Natural killer cell (primary cell): ENCODE measurements at regions not wholly inside any gene's neighbourhood (a gene's known extent, or its start where the extent isn't known, plus 50 kb on each side); places are given as distances from the start of the nearest gene placed in this dataset.

Source experiments
- ATAC-seq, 3 donors: fragments of 150-1000 bp in 2 of 3; fragments of 200-7000 bp in 1 of 3; cut with Tn5 transposase; 1 replicate in 1 of 3; 2 replicates in 2 of 3; pipeline ENCODE4 v1.10.0; 2021; ENCODE audit warnings: mild to moderate bottlenecking in 2 of 3, moderate library complexity in 2 of 3
- DNase-seq, 2 donors: peaks; one replicate each; pipeline versions ENCODE4 v3.0.0 to v3.0.0-alpha.2; 2013 to 2021; ENCODE audit warnings: mixed read lengths in 1 of 2
- H3K27ac ChIP-seq: one replicate; pipeline ENCODE4 v1.5.1; 2013; ENCODE audit warnings: mild to moderate bottlenecking, low read length
- H3K27me3 ChIP-seq: one replicate; pipeline ENCODE4 v1.6.1; 2013; ENCODE audit warnings: low read length; ENCODE audit not compliant: control insufficient read depth, insufficient read depth
- H3K36me3 ChIP-seq: one replicate; pipeline ENCODE4 v1.6.1; 2013; ENCODE audit warnings: low read length; ENCODE audit not compliant: control insufficient read depth, insufficient read depth
- H3K4me1 ChIP-seq: one replicate; pipeline ENCODE4 v1.6.1; 2013; ENCODE audit warnings: low read length; ENCODE audit not compliant: control insufficient read depth, insufficient read depth
- H3K4me3 ChIP-seq: one replicate; pipeline ENCODE4 v1.5.1; 2013; ENCODE audit warnings: low read length
- H3K9me3 ChIP-seq: one replicate; pipeline ENCODE4 v1.6.1; 2013; ENCODE audit warnings: low read length; ENCODE audit not compliant: control insufficient read depth, insufficient read depth
- H3K27ac Mint-ChIP-seq, 2 donors: one replicate each; pipeline ENCODE4 v1.8.0; 2022; ENCODE audit warnings: mild to moderate bottlenecking in 2 of 2, mixed read lengths in 2 of 2, moderate library complexity in 1 of 2
- H3K27me3 Mint-ChIP-seq, 2 donors: one replicate each; pipeline ENCODE4 v1.8.0; 2022; ENCODE audit warnings: low read depth in 2 of 2, mixed read lengths in 2 of 2
- H3K36me3 Mint-ChIP-seq: one replicate; pipeline ENCODE4 v1.8.0; 2022; ENCODE audit warnings: mixed read lengths
- H3K4me1 Mint-ChIP-seq, 2 donors: one replicate each; pipeline ENCODE4 v1.8.0; 2022; ENCODE audit warnings: mixed read lengths in 2 of 2
- H3K4me3 Mint-ChIP-seq: one replicate; pipeline ENCODE4 v1.8.0; 2022; ENCODE audit warnings: mild to moderate bottlenecking, moderate library complexity, mixed read lengths
- H3K9me3 Mint-ChIP-seq, 2 donors: one replicate each; pipeline ENCODE4 v1.8.0; 2022; ENCODE audit warnings: mixed read lengths in 2 of 2
- CTCF ChIP-seq: fragments of 200-600 bp; IDR thresholded peaks from one replicate; pipeline ENCODE4 v1.8.0; 2022; ENCODE audit warnings: antibody characterized with exemption
- WGBS: methylation state at CpG from one replicate; pipeline ENCODE4 v1.1.7; 2013; ENCODE audit warnings: missing lambda C conversion rate; ENCODE audit not compliant: insufficient coverage; 5-methylcytosine and 5-hydroxymethylcytosine counted together
- intact Hi-C: fragments of 100-400 bp; cut with micrococcal nuclease; formaldehyde crosslinking; loops from one replicate; pipeline ENCODE4 v1.14.2; 2022

- intact Hi-C loops = no loop called here
- no peaks in the 10 kb centered on the region for H3K36me3 ChIP-seq
- 70% methylated on average over 2 of the region's 3 CpGs for WGBS
- Mint-ChIP-seq H3K9me3 (peaks cover 7 to 9% of the 10 kb centered on the region in 2 donors), H3K4me3 (no peak overlapping the region), H3K27ac (no peak overlapping the region), H3K4me1 (no peaks in the 10 kb centered on the region), H3K27me3 (no peaks in the 10 kb centered on the region), H3K36me3 (no peaks in the 10 kb centered on the region)
- no peak overlapping the region for H3K4me3 ChIP-seq
- H3K9me3 ChIP-seq = no peaks in the 10 kb centered on the region
- ATAC-seq (no peak), DNase-seq (no peak)
- no peaks in the 10 kb centered on the region for H3K4me1 ChIP-seq
- H3K27ac ChIP-seq = no peak overlapping the region
- TF ChIP-seq CTCF = no peak
- H3K27me3 ChIP-seq = no peaks in the 10 kb centered on the region
These were observed 882.7 kb upstream of the PCDH10 start for GRCh38 chr4:132266374-132266773.

GRCh38 chr4:132267321-132267720 is 881.8 kb upstream of the PCDH10 start:
- ATAC-seq (no peak), DNase-seq (no peak)
- no peaks in the 10 kb centered on the region for H3K36me3 ChIP-seq
- no peaks in the 10 kb centered on the region for H3K27me3 ChIP-seq
- no peak for TF ChIP-seq CTCF
- H3K9me3 ChIP-seq = no peaks in the 10 kb centered on the region
- 77% methylated on average over 2 of the region's 2 CpGs for whole genome bisulfite sequencing
- Mint-ChIP-seq H3K4me1 (no peaks in the 10 kb centered on the region), H3K4me3 (no peak overlapping the region), H3K9me3 (peaks cover 7 to 9% of the 10 kb centered on the region in 2 donors), H3K27me3 (no peaks in the 10 kb centered on the region), H3K36me3 (no peaks in the 10 kb centered on the region), H3K27ac (no peak overlapping the region)
- intact Hi-C loops = no loop called here
- H3K4me3 ChIP-seq = no peak overlapping the region
- no peak overlapping the region for H3K27ac ChIP-seq
- H3K4me1 ChIP-seq = no peaks in the 10 kb centered on the region

- H3K4me3 Mint-ChIP-seq = no peak overlapping the region
These were observed 879.6 kb upstream of the PCDH10 start for GRCh38 chr4:132269303-132269990.

More at GRCh38 chr4:132269303-132269990, 879.6 kb upstream of the PCDH10 start:
- Histone ChIP-seq H3K9me3 (no peaks in the 10 kb centered on the region), H3K36me3 (no peaks in the 10 kb centered on the region), H3K4me1 (no peaks in the 10 kb centered on the region), H3K27ac (no peak overlapping the region), H3K4me3 (no peak overlapping the region), H3K27me3 (no peaks in the 10 kb centered on the region)
- H3K4me1 Mint-ChIP-seq = no peaks in the 10 kb centered on the region
- H3K27me3 Mint-ChIP-seq = no peaks in the 10 kb centered on the region
- intact Hi-C loops = no loop called here
- TF ChIP-seq CTCF = no peak
- 84% methylated on average over 5 of the region's 5 CpGs for WGBS
- no peak overlapping the region for H3K27ac Mint-ChIP-seq
- H3K36me3 Mint-ChIP-seq = no peaks in the 10 kb centered on the region
- no peak for ATAC-seq
- H3K9me3 Mint-ChIP-seq = peaks cover 2% of the 10 kb centered on the region in 2 donors
- no peak for DNase-seq
